ENCODE measurements at regions not wholly inside any gene's neighbourhood (a gene's known extent, or its start where the extent isn't known, plus 50 kb on each side); places are given as distances from the start of the nearest gene placed in this dataset.
"Not testable (repeated sequence)": the region's sequence is repeated elsewhere in the genome, so short reads cannot be mapped to it uniquely, and the experiment has no call there.

GRCh38 chr1:55823541-55824250 is 608.5 kb upstream of the USP24 start:
- no peak for DNase-seq (ENCODE audit: low spot score)

GRCh38 chr1:55822891-55823290 is 607.7 kb upstream of the USP24 start:
- DNase-seq (ENCODE audit: low spot score), result no peak

- no peak for DNase-seq (ENCODE audit: low spot score)
Observed at GRCh38 chr1:55821234-55821633, 606.1 kb upstream of the USP24 start.

GRCh38 chr1:55820501-55820900 is 605.3 kb upstream of the USP24 start:
- no peak for DNase-seq (ENCODE audit: low spot score)

GRCh38 chr1:55819011-55819410 is 603.8 kb upstream of the USP24 start:
- no peak for DNase-seq (ENCODE audit: low spot score)

GRCh38 chr1:55816456-55817426 is 601.6 kb upstream of the USP24 start:
- DNase-seq (ENCODE audit: low spot score), result no peak

GRCh38 chr1:55815745-55816455 is 600.7 kb upstream of the USP24 start:
- DNase-seq (ENCODE audit: low spot score), result no peak

- DNase-seq (ENCODE audit: low spot score), result no peak
Observed at GRCh38 chr1:55814967-55815366, 599.8 kb upstream of the USP24 start.

- DNase-seq (ENCODE audit: low spot score), result no peak
Observed at GRCh38 chr1:55813618-55814017, 598.5 kb upstream of the USP24 start.

GRCh38 chr1:55812281-55812680 is 597.1 kb upstream of the USP24 start:
- no peak for DNase-seq (ENCODE audit: low spot score)

GRCh38 chr1:55808263-55808662 is 593.1 kb upstream of the USP24 start:
- no peak for DNase-seq (ENCODE audit: low spot score)

GRCh38 chr1:55803429-55803828 is 588.3 kb upstream of the USP24 start:
- no peak for DNase-seq (ENCODE audit: low spot score)

- no peak for DNase-seq (ENCODE audit: low spot score)
Observed at GRCh38 chr1:55801481-55801880, 586.3 kb upstream of the USP24 start.

- DNase-seq (ENCODE audit: low spot score), result no peak
Observed at GRCh38 chr1:55800503-55800902, 585.3 kb upstream of the USP24 start.

GRCh38 chr1:55793856-55794255 is 578.7 kb upstream of the USP24 start:
- DNase-seq (ENCODE audit: low spot score), result no peak

GRCh38 chr1:55792870-55793269 is 577.7 kb upstream of the USP24 start:
- DNase-seq (ENCODE audit: low spot score), result no peak

GRCh38 chr1:55789466-55789865 is 574.3 kb upstream of the USP24 start:
- DNase-seq (ENCODE audit: low spot score), result no peak

GRCh38 chr1:55786396-55786795 is 571.2 kb upstream of the USP24 start:
- no peak for DNase-seq (ENCODE audit: low spot score)

GRCh38 chr1:55784941-55785450 is 569.8 kb upstream of the USP24 start:
- DNase-seq (ENCODE audit: low spot score), result not testable (repeated sequence)

GRCh38 chr1:55781944-55782482 is 566.8 kb upstream of the USP24 start:
- no peak for DNase-seq (ENCODE audit: low spot score)

- no peak for DNase-seq (ENCODE audit: low spot score)
Observed at GRCh38 chr1:55781003-55781402, 565.8 kb upstream of the USP24 start.

- no peak for DNase-seq (ENCODE audit: low spot score)
Observed at GRCh38 chr1:55777545-55777944, 562.4 kb upstream of the USP24 start.
